ENCODE measurements at regions not wholly inside any gene's neighbourhood (a gene's known extent, or its start where the extent isn't known, plus 50 kb on each side); places are given as distances from the start of the nearest gene placed in this dataset.
"Not testable (repeated sequence)": the region's sequence is repeated elsewhere in the genome, so short reads cannot be mapped to it uniquely, and the experiment has no call there.

DNA sequence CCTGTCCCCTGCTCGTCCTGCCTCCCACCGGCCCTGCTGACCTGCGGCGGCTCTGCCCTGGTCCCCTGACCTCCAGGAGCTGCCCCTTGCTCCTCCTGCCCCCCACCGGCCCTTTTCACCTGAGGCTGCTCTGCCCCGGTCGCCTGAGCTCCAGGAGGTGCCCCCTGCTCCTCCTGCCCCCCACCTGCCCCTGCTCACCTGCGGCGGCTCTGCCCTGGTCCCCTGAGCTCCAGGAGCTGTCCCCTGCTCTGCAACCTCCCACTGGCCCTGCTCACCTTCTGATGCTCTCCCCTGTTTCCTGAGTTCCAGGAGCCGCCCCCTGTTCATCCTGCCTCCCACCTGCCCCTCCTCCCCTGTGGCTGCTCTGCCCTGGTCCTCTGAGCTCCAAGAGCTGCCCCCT, 101.3 kb downstream of the TMEM121 start:
- DNase-seq (no peak), ATAC-seq (no peak)
- H3K4me1 ChIP-seq = no peaks in the 10 kb centered on the region
- no peaks in the 10 kb centered on the region for H3K27me3 ChIP-seq (ENCODE audit: low read depth)
- TF ChIP-seq, protein P1, sequence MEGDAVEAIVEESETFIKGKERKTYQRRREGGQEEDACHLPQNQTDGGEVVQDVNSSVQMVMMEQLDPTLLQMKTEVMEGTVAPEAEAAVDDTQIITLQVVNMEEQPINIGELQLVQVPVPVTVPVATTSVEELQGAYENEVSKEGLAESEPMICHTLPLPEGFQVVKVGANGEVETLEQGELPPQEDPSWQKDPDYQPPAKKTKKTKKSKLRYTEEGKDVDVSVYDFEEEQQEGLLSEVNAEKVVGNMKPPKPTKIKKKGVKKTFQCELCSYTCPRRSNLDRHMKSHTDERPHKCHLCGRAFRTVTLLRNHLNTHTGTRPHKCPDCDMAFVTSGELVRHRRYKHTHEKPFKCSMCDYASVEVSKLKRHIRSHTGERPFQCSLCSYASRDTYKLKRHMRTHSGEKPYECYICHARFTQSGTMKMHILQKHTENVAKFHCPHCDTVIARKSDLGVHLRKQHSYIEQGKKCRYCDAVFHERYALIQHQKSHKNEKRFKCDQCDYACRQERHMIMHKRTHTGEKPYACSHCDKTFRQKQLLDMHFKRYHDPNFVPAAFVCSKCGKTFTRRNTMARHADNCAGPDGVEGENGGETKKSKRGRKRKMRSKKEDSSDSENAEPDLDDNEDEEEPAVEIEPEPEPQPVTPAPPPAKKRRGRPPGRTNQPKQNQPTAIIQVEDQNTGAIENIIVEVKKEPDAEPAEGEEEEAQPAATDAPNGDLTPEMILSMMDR (IDR thresholded peaks at IDR 0.05) = no peak
- no peak overlapping the region for H3K27ac ChIP-seq
- intact Hi-C loops (cut with DNase I) = no loop called here
- no peaks in the 10 kb centered on the region for H3K36me3 ChIP-seq
- no peak overlapping the region for H3K4me3 ChIP-seq
- H3K9me3 ChIP-seq = peaks cover 7% of the 10 kb centered on the region

DNA sequence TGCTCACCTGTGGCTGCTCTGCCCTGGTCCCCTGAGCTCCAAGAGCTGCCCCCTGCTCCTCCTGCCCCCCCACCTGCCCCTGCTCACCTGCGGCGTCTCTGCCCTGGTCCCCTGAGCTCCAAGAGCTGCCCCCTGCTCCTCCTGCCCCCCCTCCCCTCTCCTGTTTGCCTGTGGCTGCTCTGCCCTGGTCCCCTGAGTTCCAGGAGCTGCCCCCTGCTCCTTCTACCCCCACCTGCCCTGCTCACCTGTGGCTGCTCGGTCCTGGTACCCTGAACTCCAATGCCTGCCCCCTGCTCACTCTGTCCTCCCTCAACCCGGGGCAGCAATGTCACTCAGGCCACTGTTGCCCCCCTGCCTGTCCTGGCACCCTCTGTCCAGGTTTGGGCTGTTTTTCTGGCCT, 101.7 kb downstream of the TMEM121 start:
- H3K36me3 ChIP-seq; H3K27me3 ChIP-seq (ENCODE audit: low read depth); H3K4me3 ChIP-seq; DNase-seq; H3K4me1 ChIP-seq; intact Hi-C loops (cut with DNase I); H3K27ac ChIP-seq; H3K9me3 ChIP-seq: not testable (repeated sequence)
- ATAC-seq = peak in 1 of 2 donors; percentile 4

DNA sequence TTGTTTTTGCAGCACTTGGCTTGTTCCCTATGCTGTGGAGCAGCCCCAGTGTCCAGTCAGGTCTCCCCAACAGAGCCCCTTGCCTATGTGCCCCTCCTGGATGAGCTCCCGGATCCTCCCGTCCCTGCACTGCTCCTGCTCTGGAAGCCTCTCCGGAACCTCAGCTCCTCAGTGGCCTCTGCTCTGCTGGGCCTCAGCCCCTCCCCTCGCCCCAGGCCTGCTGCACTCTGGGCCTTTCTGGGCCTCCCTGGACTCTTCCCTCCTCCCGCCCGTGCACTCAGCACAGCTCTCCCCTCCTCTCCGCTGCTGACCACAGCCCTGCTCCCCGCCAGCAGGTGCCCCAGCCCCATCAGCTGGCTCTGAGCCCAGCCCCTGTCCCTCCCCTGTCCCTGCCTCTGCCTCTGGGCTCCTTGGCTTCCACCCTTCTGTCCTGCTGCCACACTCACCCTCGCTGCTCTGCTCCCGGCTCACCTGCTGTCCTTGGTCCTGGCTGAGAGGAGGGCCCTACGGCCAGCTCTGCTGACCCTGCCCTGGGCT, 102.2 kb downstream of the TMEM121 start:
- H3K27ac ChIP-seq; DNase-seq; intact Hi-C loops (cut with DNase I): not testable (repeated sequence)

DNA sequence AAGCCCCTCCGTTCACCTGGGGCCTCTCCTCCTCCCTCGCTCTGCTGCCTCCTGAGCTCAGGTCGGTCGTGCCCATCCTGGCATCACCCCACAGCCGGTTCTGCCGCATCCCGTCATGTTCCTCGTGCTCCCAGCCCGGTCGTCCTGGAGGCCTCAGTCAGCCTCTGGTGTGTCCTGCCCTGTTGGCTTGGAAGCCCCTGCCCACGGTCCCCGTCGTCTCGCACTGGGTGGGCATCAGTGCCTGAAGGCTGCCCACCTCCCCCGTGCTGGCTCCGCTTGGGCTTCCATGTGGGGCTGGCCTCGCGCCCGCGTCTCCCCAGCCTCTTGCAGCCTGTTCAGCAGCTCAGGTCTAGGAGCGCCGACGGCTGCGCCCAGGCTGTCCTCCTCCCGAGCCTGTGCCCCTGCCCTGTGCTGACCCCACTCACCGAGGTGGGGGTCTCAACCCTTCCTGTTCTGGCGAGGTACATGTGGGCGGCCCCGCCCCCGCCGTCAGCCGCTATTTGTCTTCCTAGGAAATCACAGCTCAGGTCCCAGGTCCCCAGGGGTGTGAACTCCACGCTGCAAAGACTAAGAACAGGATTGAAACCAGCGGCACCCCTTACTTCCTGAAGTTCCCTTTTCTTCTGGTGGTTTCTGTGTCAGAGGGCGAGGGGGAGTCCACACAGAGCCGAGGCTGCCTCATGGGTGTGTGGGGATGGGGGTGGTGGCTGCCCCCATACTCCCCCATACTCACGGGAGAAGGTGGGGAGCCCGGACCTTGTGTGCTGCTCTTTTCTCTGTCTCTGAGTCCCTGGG, 102.9 kb downstream of the TMEM121 start:
- intact Hi-C loops (cut with DNase I); H3K27me3 ChIP-seq (ENCODE audit: low read depth); H3K36me3 ChIP-seq; H3K4me3 ChIP-seq; H3K4me1 ChIP-seq; H3K27ac ChIP-seq; H3K9me3 ChIP-seq: not testable (repeated sequence)
- peak; percentile 12 to 44 for ATAC-seq
- DNase-seq = peak; percentile 49

More for the DNA sequence above, 102.2 kb downstream of the TMEM121 start:
- H3K36me3 ChIP-seq; H3K27me3 ChIP-seq (ENCODE audit: low read depth); H3K9me3 ChIP-seq; H3K4me3 ChIP-seq; H3K4me1 ChIP-seq: not testable (repeated sequence)
- ATAC-seq = peak; percentile 26 to 56

DNA sequence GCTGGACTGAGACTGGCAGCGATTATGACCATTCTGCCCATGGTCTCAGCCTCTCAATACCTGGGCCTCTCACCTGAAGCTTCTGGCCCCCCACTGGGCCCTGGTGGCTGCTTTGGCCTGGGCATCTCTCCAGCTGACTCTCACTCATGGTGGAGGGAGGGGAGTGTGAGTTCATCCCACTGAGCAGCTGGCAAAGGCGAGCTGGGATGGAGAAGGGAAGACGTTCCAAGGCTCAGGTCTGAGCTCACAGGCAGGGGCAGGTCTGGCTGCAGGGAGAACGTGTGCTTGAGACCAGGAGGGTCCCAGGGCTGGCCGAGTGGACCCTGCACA, 103.5 kb downstream of the TMEM121 start:
- no peak for DNase-seq
- peaks cover 7% of the 10 kb centered on the region for H3K9me3 ChIP-seq
- intact Hi-C loops (cut with DNase I) = no loop called here
- no peaks in the 10 kb centered on the region for H3K4me1 ChIP-seq
- TF ChIP-seq, protein P1 (IDR thresholded peaks at IDR 0.05) = no peak
- no peak overlapping the region for H3K4me3 ChIP-seq
- no peaks in the 10 kb centered on the region for H3K36me3 ChIP-seq
- H3K27ac ChIP-seq = no peak overlapping the region
- no peaks in the 10 kb centered on the region for H3K27me3 ChIP-seq (ENCODE audit: low read depth)
- no peak for ATAC-seq

DNA sequence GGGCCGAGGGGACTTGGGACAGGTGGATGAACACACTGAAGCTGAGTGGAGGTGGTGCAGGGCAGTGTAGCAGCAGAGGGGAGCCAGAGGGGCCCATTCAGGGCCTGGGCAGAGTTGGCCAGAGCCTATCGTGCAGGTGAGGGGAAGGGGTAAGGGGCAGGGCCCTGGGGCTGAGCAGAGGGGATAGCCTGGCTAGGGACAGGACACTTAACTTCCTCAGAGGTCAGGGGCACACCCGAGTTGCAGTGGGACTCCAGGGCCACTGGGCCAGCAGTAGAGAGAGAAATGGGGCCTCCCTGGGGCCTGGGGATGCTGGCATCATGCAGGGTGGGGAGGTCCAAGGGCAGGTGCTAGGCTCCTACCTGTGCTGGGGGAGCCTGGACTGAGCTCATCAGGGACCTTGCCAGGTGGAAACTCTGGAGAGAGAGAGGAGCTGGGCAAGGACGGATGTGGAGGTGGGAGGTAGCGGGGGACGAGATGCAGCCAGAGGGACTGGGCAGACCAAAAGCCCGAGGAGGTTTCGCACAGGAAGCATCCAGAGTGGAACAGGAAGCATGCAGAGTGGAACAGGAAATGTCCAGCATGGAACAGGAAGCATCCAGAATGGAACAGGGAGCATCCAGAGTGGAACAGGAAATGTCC, 104.0 kb downstream of the TMEM121 start:
- H3K27ac ChIP-seq; H3K4me1 ChIP-seq; intact Hi-C loops (cut with DNase I); H3K36me3 ChIP-seq; H3K4me3 ChIP-seq; H3K27me3 ChIP-seq (ENCODE audit: low read depth); DNase-seq; ATAC-seq; H3K9me3 ChIP-seq: not testable (repeated sequence)

DNA sequence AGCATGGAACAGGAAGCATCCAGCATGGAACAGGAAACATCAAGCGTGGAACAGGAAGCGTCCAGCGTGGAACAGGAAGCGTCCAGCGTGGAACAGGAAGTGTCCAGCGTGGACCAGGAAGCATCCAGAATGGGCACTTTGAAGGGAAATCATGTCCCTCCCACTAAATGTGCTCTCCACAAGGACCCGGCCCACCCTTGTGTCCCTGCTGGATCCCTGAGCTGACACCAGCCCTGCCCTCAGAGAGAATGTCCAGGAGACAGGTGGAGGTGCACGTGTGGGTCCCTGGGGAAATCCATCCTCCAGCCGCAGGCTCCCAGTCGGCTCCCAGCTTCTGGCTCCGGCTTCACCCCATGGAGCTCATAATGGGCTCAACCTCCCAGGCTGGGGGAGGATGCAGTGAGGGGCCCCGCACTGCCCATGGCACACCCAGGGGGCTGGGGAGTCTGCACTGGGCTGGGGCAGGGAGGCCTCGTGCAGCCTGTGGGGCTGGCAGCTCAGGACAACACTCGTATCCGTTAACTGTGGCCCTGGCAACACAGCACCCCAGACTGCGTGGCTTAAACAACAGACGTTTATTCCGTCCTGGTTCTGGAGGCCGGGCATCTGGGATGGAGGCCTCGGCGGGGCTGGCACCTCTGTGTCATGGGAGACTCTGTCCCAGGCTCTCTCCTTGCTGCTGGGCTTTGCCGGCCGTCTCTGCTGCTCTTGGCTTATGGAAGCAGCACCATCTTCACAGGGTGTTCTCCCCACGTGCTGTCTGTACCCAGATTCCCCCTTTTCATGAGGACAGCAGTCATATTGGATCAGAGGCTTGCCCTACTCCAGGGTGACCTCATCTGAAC, 104.8 kb downstream of the TMEM121 start:
- H3K4me1 ChIP-seq; H3K36me3 ChIP-seq; intact Hi-C loops (cut with DNase I); H3K4me3 ChIP-seq; H3K27me3 ChIP-seq (ENCODE audit: low read depth); DNase-seq; ATAC-seq; H3K9me3 ChIP-seq; H3K27ac ChIP-seq: not testable (repeated sequence)

Measured in lower lobe of right lung (tissue), 2 donors.